Endothelial cell of umbilical vein (primary cell): ENCODE measurements at regions not wholly inside any gene's neighbourhood (a gene's known extent, or its start where the extent isn't known, plus 50 kb on each side); places are given as distances from the start of the nearest gene placed in this dataset.

ENCODE experiments used
- BruUV-seq: library from RNA; stranded (reverse); fragments of 400-500 nt; replicated peaks from 2 replicates; lab custom pipeline; 2021; lab: Mats Ljungman, UMichigan
- CTCF ChIA-PET: fragments of 300-600, 350-600 bp; sonication (Branson Sonifier 250); formaldehyde crosslinking; loops from one replicate; lab custom pipeline; 2021; ENCODE audit warnings: antibody characterized with exemption, inconsistent platforms; lab: Charles Lee
- POLR2A ChIA-PET: fragments of 300-600, 350-600 bp; sonication (Branson Sonifier 250); formaldehyde crosslinking; loops from one replicate; lab custom pipeline; 2021; ENCODE audit warnings: antibody characterized with exemption, inconsistent platforms; lab: Charles Lee
- DNase-seq: peaks from one replicate; pipeline ENCODE4 v3.0.0-alpha.2; 2011; ENCODE audit warnings: low read depth, low spot score
- FAIRE-seq: peaks from 2 replicates; lab custom pipeline; 2011; peaks lifted over from hg19 to GRCh38; lab: Jason Lieb, UNC
- H2AFZ ChIP-seq: 2 replicates; pipeline ENCODE4 v1.6.0; 2012; ENCODE audit warnings: low read depth, low read length, control low read depth, inconsistent platforms
- H3K27ac ChIP-seq: 2 replicates; pipeline ENCODE4 v1.5.1; 2011; ENCODE audit warnings: low read depth, mild to moderate bottlenecking, control low read depth, low read length, moderate library complexity; ENCODE audit not compliant: insufficient read depth
- H3K27me3 ChIP-seq, 2 experiments: 2 replicates each; pipeline versions ENCODE4 v1.6.0 to v1.6.1; 2011; ENCODE audit warnings: low read length in 2 of 2, mixed read lengths in 1 of 2; ENCODE audit not compliant: control insufficient read depth in 2 of 2, insufficient read depth in 2 of 2
- H3K36me3 ChIP-seq, 2 experiments: 2 replicates in 1 of 2; 3 replicates in 1 of 2; pipeline ENCODE4 v1.5.1; 2011; ENCODE audit warnings: low read length in 2 of 2, mild to moderate bottlenecking in 1 of 2, moderate library complexity in 1 of 2; ENCODE audit not compliant: control insufficient read depth in 2 of 2, insufficient read depth in 2 of 2; ENCODE audit errors: extremely low read depth in 1 of 2
- H3K4me1 ChIP-seq: 3 replicates; pipeline ENCODE4 v1.5.1; 2011; ENCODE audit warnings: mild to moderate bottlenecking, low read length; ENCODE audit not compliant: control insufficient read depth, insufficient read depth; ENCODE audit errors: extremely low read depth
- H3K4me2 ChIP-seq: 2 replicates; pipeline ENCODE4 v1.6.1; 2011; ENCODE audit warnings: low read length, control low read depth, mixed read lengths; ENCODE audit not compliant: insufficient read depth
- H3K4me3 ChIP-seq, 3 experiments: fragments of 200-600 bp in 1 of 3; sonication (generic), shearing (Covaris generic) in 1 of 3; replicated peaks in 1 of 3; 2 replicates each; pipeline ENCODE4 v1.5.1; 2011 to 2016; ENCODE audit warnings: control low read depth in 3 of 3, low read length in 3 of 3, mild to moderate bottlenecking in 2 of 3, inconsistent platforms in 1 of 3, low read depth in 1 of 3, moderate library complexity in 1 of 3; ENCODE audit not compliant: insufficient read depth in 1 of 3
- H3K79me2 ChIP-seq: 2 replicates; pipeline ENCODE4 v1.6.0; 2012; ENCODE audit warnings: low read length, inconsistent platforms; ENCODE audit not compliant: control insufficient read depth, insufficient read depth
- H3K9ac ChIP-seq: replicated peaks from 2 replicates; pipeline ENCODE3; 2011; ENCODE audit warnings: low read length, control low read depth; ENCODE audit not compliant: insufficient read depth; ENCODE audit errors: extremely low read depth
- H3K9me1 ChIP-seq: replicated peaks from 3 replicates; pipeline ENCODE4 v1.6.0; 2011; ENCODE audit warnings: mild to moderate bottlenecking, low read length; ENCODE audit not compliant: control insufficient read depth, insufficient read depth; ENCODE audit errors: extremely low read depth
- H3K9me3 ChIP-seq: replicated peaks from 2 replicates; pipeline ENCODE4 v1.5.1; 2012; ENCODE audit warnings: low read length, inconsistent platforms; ENCODE audit not compliant: control insufficient read depth, insufficient read depth
- H4K20me1 ChIP-seq: replicated peaks from 2 replicates; pipeline ENCODE3; 2011; ENCODE audit warnings: mild to moderate bottlenecking, low read length; ENCODE audit not compliant: control insufficient read depth, insufficient read depth; ENCODE audit errors: extremely low read depth
- CTCF ChIP-seq, 2 donors: IDR thresholded peaks; 1 replicate in 1 of 2; 2 replicates in 1 of 2; pipeline ENCODE4 v1.5.1; 2011; ENCODE audit warnings: low read length in 2 of 2, mild to moderate bottlenecking in 2 of 2, moderate library complexity in 2 of 2, control low read depth in 1 of 2, inconsistent platforms in 1 of 2, low read depth in 1 of 2; ENCODE audit not compliant: insufficient read depth in 1 of 2; ENCODE audit errors: extremely low read depth in 1 of 2
- EZH2 ChIP-seq: IDR thresholded peaks from 2 replicates; pipeline ENCODE4 v1.6.1; 2012; ENCODE audit warnings: borderline replicate concordance, low read depth, mild to moderate bottlenecking, moderate library complexity, low read length, inconsistent platforms; ENCODE audit not compliant: severe bottlenecking
- FOS ChIP-seq: IDR thresholded peaks from 2 replicates; pipeline ENCODE4 v1.6.1; 2011; ENCODE audit warnings: mild to moderate bottlenecking, low read length, moderate library complexity, borderline replicate concordance; ENCODE audit not compliant: insufficient read depth
- GATA2 ChIP-seq: IDR thresholded peaks from 2 replicates; pipeline ENCODE4 v1.7.0; 2011; ENCODE audit warnings: low read depth, mild to moderate bottlenecking, moderate library complexity, mixed read lengths, low read length; ENCODE audit not compliant: insufficient read length, insufficient read depth
- JUN ChIP-seq: IDR thresholded peaks from 2 replicates; pipeline ENCODE4 v1.6.1; 2011; ENCODE audit warnings: borderline replicate concordance, low read depth; ENCODE audit not compliant: insufficient read length, insufficient read depth
- MAX ChIP-seq: IDR thresholded peaks from 2 replicates; pipeline ENCODE4 v1.6.1; 2011; ENCODE audit not compliant: insufficient read depth, insufficient read length
- MYC ChIP-seq: IDR thresholded peaks from one replicate; pipeline ENCODE4 v1.6.1; 2011; ENCODE audit warnings: mild to moderate bottlenecking, low read depth, low read length
- POLR2A ChIP-seq: IDR thresholded peaks from 2 replicates; pipeline ENCODE4 v1.6.1; 2012; ENCODE audit warnings: low read depth, mild to moderate bottlenecking, control low read depth, low read length
- POLR2AphosphoS5 ChIP-seq: IDR thresholded peaks from 2 replicates; pipeline ENCODE4 v1.6.1; 2012; ENCODE audit warnings: low read depth, mild to moderate bottlenecking, control low read depth, low read length, moderate library complexity; ENCODE audit not compliant: insufficient read depth
- dilution Hi-C: fragments of 300-500 bp; cut with MboI; formaldehyde crosslinking; loops from one replicate; pipeline ENCODE4 v1.15.0; 2019; ENCODE audit warnings: low sequenced_read_pairs; ENCODE audit not compliant: extremely low pct_ligation_motif_present
- intact Hi-C: fragments of 100-400 bp; cut with micrococcal nuclease; formaldehyde crosslinking; loops from one replicate; pipeline ENCODE4 v1.10.0; 2022

GRCh38 chr2:38149531-38149930 lies 73.6 kb upstream of the CYP1B1 start:
- no peak overlapping the region for H3K4me2 ChIP-seq
- H3K27me3 ChIP-seq = peaks cover 1 to 4% of the 10 kb centered on the region in 2 experiments
- H3K9me1 ChIP-seq = no peaks in the 10 kb centered on the region
- dilution Hi-C loops (no loop called here), intact Hi-C loops (loop anchor here (5.0 kb wide), 1 partner anchor 228 kb away; the partner anchor contains the start of gene ATL2)
- no peak overlapping the region for H3K4me3 ChIP-seq
- TF ChIP-seq POLR2AphosphoS5 (no peak), JUN (no peak), MAX (no peak), EZH2 (no peak), MYC (no peak), FOS (no peak), CTCF (IDR thresholded peaks at IDR 0.05; ENCODE audit: extremely low read depth in 1 of 2, insufficient read depth in 1 of 2, low read depth in 1 of 2, low read length in 2 of 2) (no peak), GATA2 (no peak), POLR2A (no peak)
- CTCF ChIA-PET = interaction anchor here (1.0 kb wide), 1 partner anchor 34 kb away, joined by 3 read pairs; no protein-coding TSS in a partner anchor
- no peak for DNase-seq
- H2AFZ ChIP-seq = no peak overlapping the region
- H3K9me3 ChIP-seq = no peaks in the 10 kb centered on the region
- H3K79me2 ChIP-seq = no peaks in the 10 kb centered on the region
- FAIRE-seq = no peak
- H4K20me1 ChIP-seq = no peaks in the 10 kb centered on the region
- no TSS peak for BruUV-seq
- H3K4me1 ChIP-seq = peaks cover 15% of the 10 kb centered on the region
- H3K9ac ChIP-seq = no peak overlapping the region
- no peak overlapping the region for H3K27ac ChIP-seq
- POLR2A ChIA-PET = no interaction called here
- H3K36me3 ChIP-seq = no peaks in the 10 kb centered on the region
